GM12878 (cell line): ENCODE measurements at regions not wholly inside any gene's neighbourhood (a gene's known extent, or its start where the extent isn't known, plus 50 kb on each side); places are given as distances from the start of the nearest gene placed in this dataset.

ENCODE experiments used
- ATAC-seq: fragments of 200-7000 bp; cut with Tn5 transposase; 3 replicates; pipeline ENCODE4 v1.9.1; 2020; ENCODE audit warnings: mild to moderate bottlenecking, moderate library complexity
- BruUV-seq: library from RNA; stranded (reverse); fragments of 400-500 nt; replicated peaks from 2 replicates; lab custom pipeline; 2021; lab: Mats Ljungman, UMichigan
- CTCF ChIA-PET: fragments of 300-600 bp; sonication (Branson Sonifier 250); formaldehyde crosslinking; extraction: SDS; loops from one replicate; lab custom pipeline; 2021; ENCODE audit warnings: inconsistent platforms; lab: Yijun Ruan, JAX
- POLR2A ChIA-PET: fragments of 350-600 bp; formaldehyde crosslinking; extraction: SDS; loops from one replicate; lab custom pipeline; 2021; ENCODE audit warnings: inconsistent platforms; lab: Charles Lee
- RAD21 ChIA-PET: fragments of 300-600 bp; sonication (Branson Sonifier 250); formaldehyde crosslinking; loops from one replicate; lab custom pipeline; 2023; ENCODE audit warnings: antibody characterized with exemption; ENCODE audit not compliant: unreplicated experiment; lab: Charles Lee
- SMC1A ChIA-PET: fragments of 300-600 bp; sonication (Branson Sonifier 250); formaldehyde crosslinking; loops from one replicate; lab custom pipeline; 2023; ENCODE audit not compliant: unreplicated experiment, uncharacterized antibody; lab: Charles Lee
- DNase-seq: peaks from one replicate; pipeline ENCODE4 v3.0.0-alpha.2; 2011; ENCODE audit warnings: low read depth, low spot score
- FAIRE-seq: peaks from 3 replicates; lab custom pipeline; 2011; peaks lifted over from hg19 to GRCh38; lab: Jason Lieb, UNC
- H2AFZ ChIP-seq: 2 replicates; pipeline ENCODE4 v1.6.0; 2011; ENCODE audit warnings: low read depth, low read length, control low read depth; ENCODE audit not compliant: control insufficient read depth
- H3K27ac ChIP-seq: 2 replicates; pipeline ENCODE4 v1.5.1; 2011; ENCODE audit warnings: control low read depth; ENCODE audit not compliant: control insufficient read depth, insufficient read depth
- H3K27me3 ChIP-seq, 2 experiments: replicated peaks in 1 of 2; 2 replicates each; pipeline versions ENCODE4 v1.6.0 to v1.6.1; 2011; ENCODE audit warnings: low read length in 1 of 2; ENCODE audit not compliant: control insufficient read depth in 2 of 2, insufficient read depth in 2 of 2
- H3K36me3 ChIP-seq, 2 experiments: 2 replicates each; pipeline ENCODE4 v1.5.1; 2011; ENCODE audit warnings: low read length in 1 of 2; ENCODE audit not compliant: control insufficient read depth in 2 of 2, insufficient read depth in 2 of 2
- H3K4me1 ChIP-seq: 2 replicates; pipeline ENCODE4 v1.6.1; 2011; ENCODE audit warnings: mild to moderate bottlenecking, low read length, moderate library complexity, mixed read lengths; ENCODE audit not compliant: control insufficient read depth, insufficient read depth
- H3K4me2 ChIP-seq: 2 replicates; pipeline ENCODE4 v1.6.0; 2011; ENCODE audit warnings: control low read depth; ENCODE audit not compliant: control insufficient read depth, insufficient read depth
- H3K4me3 ChIP-seq: fragments of 200-600 bp; sonication (generic); 2 replicates; pipeline ENCODE4 v1.5.1; 2016
- H3K79me2 ChIP-seq: 2 replicates; pipeline ENCODE4 v1.6.0; 2011; ENCODE audit warnings: low read length; ENCODE audit not compliant: control insufficient read depth, insufficient read depth
- H3K9ac ChIP-seq: 2 replicates; pipeline ENCODE4 v1.8.0; 2011; ENCODE audit warnings: low read length, control low read depth, mixed read lengths; ENCODE audit not compliant: control insufficient read depth, insufficient read depth
- H3K9me3 ChIP-seq: replicated peaks from 3 replicates; pipeline ENCODE4 v1.5.1; 2011; ENCODE audit warnings: mild to moderate bottlenecking, low read length; ENCODE audit not compliant: control insufficient read depth, insufficient read depth
- H4K20me1 ChIP-seq: 2 replicates; pipeline ENCODE4 v1.6.0; 2011; ENCODE audit not compliant: control insufficient read depth, insufficient read depth
- CHD2 ChIP-seq: IDR thresholded peaks from 2 replicates; pipeline ENCODE4 v1.6.1; 2011; ENCODE audit warnings: low read depth, low read length, improper control_type of control experiment, borderline replicate concordance
- HDGF ChIP-seq: fragments of 450-650 bp; IDR thresholded peaks from 2 replicates; pipeline ENCODE4 v1.6.1; 2016; ENCODE audit warnings: antibody characterized with exemption
- NR2F1 ChIP-seq: fragments of 450-650 bp; conservative IDR thresholded peaks from 2 replicates; pipeline ENCODE4 v1.6.1; 2017; ENCODE audit warnings: mild to moderate bottlenecking
- POU2F2 ChIP-seq: IDR thresholded peaks from 3 replicates; pipeline ENCODE4 v1.6.1; 2011; ENCODE audit warnings: low read depth, mild to moderate bottlenecking, low read length, borderline replicate concordance
- SIN3A ChIP-seq: IDR thresholded peaks from 2 replicates; pipeline ENCODE4 v1.6.1; 2012; ENCODE audit warnings: low read depth, low read length, improper control_type of control experiment
- TCF7 ChIP-seq: IDR thresholded peaks from 2 replicates; pipeline ENCODE4 v1.6.1; 2014; ENCODE audit warnings: antibody characterized with exemption, borderline replicate concordance
- ZNF274 ChIP-seq: IDR thresholded peaks from one replicate; pipeline ENCODE4 v1.8.0; 2011; ENCODE audit not compliant: insufficient read length, insufficient read depth
- ZSCAN29 ChIP-seq: fragments of 450-650 bp; IDR thresholded peaks from 2 replicates; pipeline ENCODE4 v1.6.1; 2017; ENCODE audit warnings: mild to moderate bottlenecking, moderate library complexity
- WGBS: methylation state at CpG from one replicate; pipeline ENCODE4 v1.1.6; 2016; ENCODE audit warnings: low lambda C conversion rate; ENCODE audit not compliant: insufficient replicate concordance, insufficient coverage; ENCODE audit errors: missing lambda C conversion rate; 5-methylcytosine and 5-hydroxymethylcytosine counted together
- in situ Hi-C: fragments of 300-500 bp; cut with MboI; formaldehyde crosslinking; loops from 9 replicates; pipeline ENCODE4 v1.14.3; 2018; ENCODE audit warnings: mixed read lengths
- intact Hi-C: fragments of 100-400 bp; cut with micrococcal nuclease; formaldehyde crosslinking; loops from one replicate; pipeline ENCODE4 v1.14.2; 2022; ENCODE audit not compliant: unreplicated experiment
- TF ChIP-seq, protein P1 (sequence below): fragments of 450-650 bp; IDR thresholded peaks from 2 replicates; pipeline ENCODE4 v1.6.1; 2016; ENCODE audit warnings: mild to moderate bottlenecking
- TF ChIP-seq, protein P2 (sequence below): IDR thresholded peaks from 2 replicates; pipeline ENCODE4 v1.6.1; 2011; ENCODE audit warnings: low read depth, low read length, improper control_type of control experiment, borderline replicate concordance

DNA sequence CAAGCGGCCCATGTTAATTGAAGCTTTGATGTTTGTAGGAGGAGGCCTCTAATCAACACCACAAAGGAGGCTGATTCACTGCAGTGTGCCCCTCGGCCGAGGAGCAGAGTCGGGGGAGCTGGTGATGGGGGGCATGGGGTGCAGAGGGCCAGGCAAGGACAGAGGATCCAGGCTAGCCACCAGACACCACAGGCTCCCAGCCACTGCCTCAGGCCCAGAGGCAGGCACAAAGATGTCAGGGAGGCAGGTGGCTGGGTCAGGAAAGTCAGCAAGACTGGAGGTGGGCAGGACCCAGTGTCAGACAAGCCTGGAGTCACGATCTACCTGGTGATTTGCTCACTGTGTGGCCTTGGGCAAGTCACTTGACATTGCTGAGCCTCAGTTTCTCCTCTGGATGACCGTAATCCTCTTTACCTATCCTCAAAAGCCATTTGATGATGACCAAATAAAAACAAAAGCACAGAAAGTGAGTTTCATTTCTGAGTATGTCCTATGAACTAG lies 121.0 kb downstream of the BUD13 start:
- WGBS = 0% methylated on average over 6 of the region's 6 CpGs
- Histone ChIP-seq H2AFZ (no peak overlapping the region), H3K79me2 (no peaks in the 10 kb centered on the region), H3K27me3 (peaks cover 0 to 2% of the 10 kb centered on the region in 2 experiments; a peak in 2 of 4 replicates)
- ChIA-PET SMC1A (interaction anchor here (0.6 to 0.8 kb wide), 2 partner anchors 28 to 1401 kb away, joined by 3 read pairs; no protein-coding TSS in a partner anchor), POLR2A (no interaction called here)
- TF ChIP-seq HDGF (no peak), POU2F2 (no peak), SIN3A (no peak), ZSCAN29 (no peak), TCF7 (no peak), NR2F1 (no peak)
- TF ChIP-seq, all 136 proteins: peak for 0
- Histone ChIP-seq H4K20me1 (no peaks in the 10 kb centered on the region; the same call in 1 of the 2 replicates), H3K4me2 (no peak overlapping the region), H3K4me1 (no peaks in the 10 kb centered on the region), H3K27ac (no peak overlapping the region), H3K9me3 (no peaks in the 10 kb centered on the region), H3K36me3 (no peaks in the 10 kb centered on the region), H3K4me3 (no peak overlapping the region), H3K9ac (no peak overlapping the region)
- ChIA-PET CTCF (interaction anchor here (1.2 kb wide), 1 partner anchor 40 kb away, joined by 4 read pairs; no protein-coding TSS in a partner anchor), RAD21 (interaction anchor here (0.7 kb wide), 1 partner anchor 813 kb away, joined by 3 read pairs; no protein-coding TSS in a partner anchor)
- ATAC-seq (no peak), DNase-seq (no peak), FAIRE-seq (no peak)
- intact Hi-C loops = no loop called here
- no TSS peak for BruUV-seq
- in situ Hi-C loops = no loop called here

DNA sequence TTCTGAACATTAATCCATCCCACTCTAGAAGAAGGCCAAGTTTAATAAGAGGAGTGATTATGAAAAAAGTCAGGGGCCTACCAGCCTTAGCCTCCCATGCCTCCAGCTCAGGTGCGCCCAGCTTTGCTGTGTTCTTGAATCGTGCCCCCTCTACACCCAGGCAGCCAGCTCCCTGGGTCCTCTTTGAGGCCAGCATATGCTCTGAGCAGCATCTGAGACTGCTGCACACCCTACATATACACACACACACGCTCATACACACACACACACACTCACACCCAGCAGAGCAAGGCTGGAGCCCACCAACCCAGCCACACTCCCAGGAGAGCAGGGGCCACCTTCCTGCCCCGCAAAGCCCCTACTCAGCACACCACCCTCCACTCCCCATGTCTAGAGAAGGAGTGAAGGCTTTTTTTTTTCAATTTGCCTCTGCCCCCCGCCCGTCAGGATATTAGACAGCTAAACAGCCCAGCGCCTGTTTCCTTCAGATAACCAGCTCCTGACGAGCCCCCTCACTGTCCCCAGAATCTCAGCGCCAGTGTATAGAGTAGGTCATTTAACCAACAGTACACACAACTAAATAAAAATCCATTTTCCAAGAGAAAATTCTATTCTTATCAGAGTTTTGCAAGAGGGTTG lies 121.6 kb downstream of the BUD13 start:
- SMC1A ChIA-PET = interaction anchor here (0.6 to 0.8 kb wide), 2 partner anchors 29 to 1401 kb away, joined by 3 read pairs; no protein-coding TSS in a partner anchor
- in situ Hi-C loops (no loop called here), intact Hi-C loops (no loop called here)
- RAD21 ChIA-PET = interaction anchor here (0.7 kb wide), 1 partner anchor 812 kb away, joined by 3 read pairs; no protein-coding TSS in a partner anchor
- FAIRE-seq (no peak), DNase-seq (no peak), ATAC-seq (no peak)
- POLR2A ChIA-PET = no interaction called here
- no peaks in the 10 kb centered on the region for H3K4me1 ChIP-seq
- under 1% methylated on average over 9 of the region's 9 CpGs for WGBS
- H3K9me3 ChIP-seq = no peaks in the 10 kb centered on the region
- no peaks in the 10 kb centered on the region for H3K36me3 ChIP-seq
- H3K79me2 ChIP-seq = no peaks in the 10 kb centered on the region
- H3K9ac ChIP-seq = no peak overlapping the region
- H3K27me3 ChIP-seq = peaks cover 0 to 2% of the 10 kb centered on the region in 2 experiments; a peak in 2 of 4 replicates
- BruUV-seq = no TSS peak
- H3K4me2 ChIP-seq = no peak overlapping the region
- no peak overlapping the region for H2AFZ ChIP-seq
- H3K27ac ChIP-seq = no peak overlapping the region
- no peak overlapping the region for H3K4me3 ChIP-seq
- no peaks in the 10 kb centered on the region; the same call in 1 of the 2 replicates for H4K20me1 ChIP-seq
- CTCF ChIA-PET = interaction anchor here (1.2 kb wide), 1 partner anchor 41 kb away, joined by 4 read pairs; no protein-coding TSS in a partner anchor
- TF ChIP-seq, protein P1, sequence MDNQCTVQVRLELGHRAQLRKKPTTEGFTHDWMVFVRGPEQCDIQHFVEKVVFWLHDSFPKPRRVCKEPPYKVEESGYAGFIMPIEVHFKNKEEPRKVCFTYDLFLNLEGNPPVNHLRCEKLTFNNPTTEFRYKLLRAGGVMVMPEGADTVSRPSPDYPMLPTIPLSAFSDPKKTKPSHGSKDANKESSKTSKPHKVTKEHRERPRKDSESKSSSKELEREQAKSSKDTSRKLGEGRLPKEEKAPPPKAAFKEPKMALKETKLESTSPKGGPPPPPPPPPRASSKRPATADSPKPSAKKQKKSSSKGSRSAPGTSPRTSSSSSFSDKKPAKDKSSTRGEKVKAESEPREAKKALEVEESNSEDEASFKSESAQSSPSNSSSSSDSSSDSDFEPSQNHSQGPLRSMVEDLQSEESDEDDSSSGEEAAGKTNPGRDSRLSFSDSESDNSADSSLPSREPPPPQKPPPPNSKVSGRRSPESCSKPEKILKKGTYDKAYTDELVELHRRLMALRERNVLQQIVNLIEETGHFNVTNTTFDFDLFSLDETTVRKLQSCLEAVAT = no peak
- no peak for TF ChIP-seq CHD2
- TF ChIP-seq ZNF274 = no peak
- TF ChIP-seq, protein P2, sequence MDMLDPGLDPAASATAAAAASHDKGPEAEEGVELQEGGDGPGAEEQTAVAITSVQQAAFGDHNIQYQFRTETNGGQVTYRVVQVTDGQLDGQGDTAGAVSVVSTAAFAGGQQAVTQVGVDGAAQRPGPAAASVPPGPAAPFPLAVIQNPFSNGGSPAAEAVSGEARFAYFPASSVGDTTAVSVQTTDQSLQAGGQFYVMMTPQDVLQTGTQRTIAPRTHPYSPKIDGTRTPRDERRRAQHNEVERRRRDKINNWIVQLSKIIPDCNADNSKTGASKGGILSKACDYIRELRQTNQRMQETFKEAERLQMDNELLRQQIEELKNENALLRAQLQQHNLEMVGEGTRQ = no peak
